Upper lobe of left lung (tissue), 6 donors: ENCODE measurements at regions not wholly inside any gene's neighbourhood (a gene's known extent, or its start where the extent isn't known, plus 50 kb on each side); places are given as distances from the start of the nearest gene placed in this dataset.

Experiments
- ATAC-seq, 2 donors: fragments of 200-7000 bp; cut with Tn5 transposase; one replicate each; pipeline ENCODE4 v1.9.1; 2022; ENCODE audit warnings: mild to moderate bottlenecking in 2 of 2, moderate library complexity in 2 of 2; ENCODE audit not compliant: low FRiP score in 2 of 2
- DNase-seq, 2 donors: peaks; one replicate each; pipeline ENCODE4 v3.0.0-alpha.2; 2019 to 2020
- H3K27ac ChIP-seq, 4 donors: fragments of 200-600 bp; sonication (generic); one replicate each; pipeline ENCODE4 v1.5.1; 2016 to 2019
- H3K27me3 ChIP-seq, 4 donors: fragments of 200-600 bp; sonication (generic); one replicate each; pipeline ENCODE4 v1.5.1; 2017 to 2019
- H3K36me3 ChIP-seq, 4 donors: fragments of 200-600 bp; sonication (generic); one replicate each; pipeline ENCODE4 v1.5.1; 2016 to 2019
- H3K4me1 ChIP-seq, 4 donors: fragments of 200-600 bp; sonication (generic); one replicate each; pipeline ENCODE4 v1.5.1; 2018 to 2019
- H3K4me3 ChIP-seq, 4 donors: fragments of 200-600 bp; sonication (generic); one replicate each; pipeline ENCODE4 v1.5.1; 2017 to 2019; ENCODE audit warnings: mild to moderate bottlenecking in 2 of 4, moderate library complexity in 1 of 4
- H3K9me3 ChIP-seq, 4 donors: fragments of 200-600 bp; sonication (generic); one replicate each; pipeline ENCODE4 v1.5.1; 2018 to 2019
- CTCF ChIP-seq, 6 experiments: fragments of 450-650 bp in 4 of 6; fragments of 200-600 bp in 2 of 6; sonication (generic) in 2 of 6; IDR thresholded peaks; one replicate each; pipeline ENCODE4 v1.5.1; 2016 to 2019; ENCODE audit warnings: antibody characterized with exemption in 6 of 6
- EP300 ChIP-seq, 4 donors: sonication (generic); formaldehyde crosslinking; IDR thresholded peaks; one replicate each; pipeline ENCODE4 v1.5.1; 2017; ENCODE audit warnings: antibody characterized with exemption in 4 of 4, control low read depth in 2 of 4
- POLR2A ChIP-seq, 4 donors: fragments of 450-650 bp; IDR thresholded peaks; one replicate each; pipeline ENCODE4 v1.5.1; 2016 to 2017; ENCODE audit warnings: antibody characterized with exemption in 4 of 4, mild to moderate bottlenecking in 2 of 4
- POLR2AphosphoS5 ChIP-seq, 2 donors: sonication (generic); formaldehyde crosslinking; IDR thresholded peaks; one replicate each; pipeline ENCODE4 v1.5.1; 2017; ENCODE audit warnings: antibody characterized with exemption in 2 of 2
- WGBS, 2 donors: methylation state at CpG; one replicate each; pipeline ENCODE4 v1.1.5; 2017 to 2018; 5-methylcytosine and 5-hydroxymethylcytosine counted together
- donor health status: DM: no; HTN: no; CAD: no; lungs with moderate emphysema.
- donor health status: DM: no; HTN: yes; CAD: no; lungs with severe emphysema.

DNA sequence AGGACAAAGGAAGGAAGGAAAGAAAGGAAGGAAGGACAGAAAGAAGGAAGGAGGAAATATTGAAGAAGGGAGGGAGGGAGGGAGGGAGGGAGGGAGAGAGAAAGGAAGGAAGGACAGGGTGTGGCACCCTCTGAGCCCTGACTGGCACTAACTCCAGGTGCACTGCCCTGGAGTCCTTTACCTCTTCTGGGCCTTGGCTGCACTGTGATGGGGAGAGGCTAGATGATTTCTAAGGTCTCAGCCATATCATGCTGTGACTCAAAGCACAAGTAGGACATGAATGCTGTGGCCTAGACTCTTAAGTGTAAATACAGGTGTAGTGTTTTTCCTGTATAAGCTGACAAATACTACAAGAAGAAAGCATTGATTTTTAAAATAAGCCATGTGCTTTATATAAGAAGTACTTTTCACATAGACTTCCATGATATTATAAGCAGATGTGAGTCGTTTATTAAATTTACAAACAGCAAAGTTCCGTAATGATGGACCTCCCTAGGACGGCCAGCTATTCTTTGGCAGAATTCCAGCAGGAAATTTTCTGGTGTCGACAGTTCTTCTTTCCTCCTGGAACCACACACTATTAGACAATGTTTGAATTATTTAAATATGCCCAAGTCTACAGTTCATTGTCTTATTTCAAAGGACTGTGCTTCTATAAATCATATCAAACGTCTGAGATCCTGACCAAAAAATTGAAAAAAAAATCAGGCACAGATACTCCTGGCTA, 213.8 kb upstream of the C2CD4B start:
- TF ChIP-seq EP300 (IDR thresholded peaks at IDR 0.05) (no peak), CTCF (IDR thresholded peaks at IDR 0.05) (no peak), POLR2AphosphoS5 (IDR thresholded peaks at IDR 0.05) (no peak), POLR2A (IDR thresholded peaks at IDR 0.05) (no peak)
- 41 to 45% methylated on average over 5 of the region's 5 CpGs for WGBS, 2 donors

GRCh38 chr15:62380011-62380410, 214.9 kb upstream of the C2CD4B start:
- no peak for TF ChIP-seq CTCF (IDR thresholded peaks at IDR 0.05)
- no peak for TF ChIP-seq EP300 (IDR thresholded peaks at IDR 0.05)
- no peak for TF ChIP-seq POLR2A (IDR thresholded peaks at IDR 0.05)
- TF ChIP-seq POLR2AphosphoS5 (IDR thresholded peaks at IDR 0.05): no peak
- H3K9me3 ChIP-seq: no peaks in the 10 kb centered on the region
- DNase-seq: no peak

More for the DNA sequence above, 213.8 kb upstream of the C2CD4B start:
- Histone ChIP-seq H3K27me3 (no peaks in the 10 kb centered on the region), H3K4me3 (no peak overlapping the region), H3K9me3 (no peaks in the 10 kb centered on the region), H3K4me1 (no peaks in the 10 kb centered on the region), H3K27ac (no peak overlapping the region), H3K36me3 (no peaks in the 10 kb centered on the region)
- DNase-seq (no peak), ATAC-seq (no peak)

GRCh38 chr15:62382046-62382445, 217.0 kb upstream of the C2CD4B start:
- Histone ChIP-seq H3K4me1 (no peaks in the 10 kb centered on the region), H3K9me3 (no peaks in the 10 kb centered on the region), H3K27me3 (no peaks in the 10 kb centered on the region), H3K27ac (no peak overlapping the region), H3K36me3 (no peaks in the 10 kb centered on the region), H3K4me3 (no peak overlapping the region)
- no peak for TF ChIP-seq POLR2A (IDR thresholded peaks at IDR 0.05)
- no peak for TF ChIP-seq EP300 (IDR thresholded peaks at IDR 0.05)
- TF ChIP-seq CTCF (IDR thresholded peaks at IDR 0.05): no peak
- TF ChIP-seq POLR2AphosphoS5 (IDR thresholded peaks at IDR 0.05): no peak
- DNase-seq (no peak), ATAC-seq (no peak)
- 75 to 90% methylated on average over 1 of the region's 1 CpG for WGBS, 2 donors

More at GRCh38 chr15:62380011-62380410, 214.9 kb upstream of the C2CD4B start:
- Histone ChIP-seq H3K27ac (no peak overlapping the region), H3K36me3 (no peaks in the 10 kb centered on the region), H3K4me3 (no peak overlapping the region), H3K27me3 (no peaks in the 10 kb centered on the region), H3K4me1 (no peaks in the 10 kb centered on the region)
- ATAC-seq: no peak
- 85 to 86% methylated on average over 4 of the region's 4 CpGs for WGBS, 2 donors

DNA sequence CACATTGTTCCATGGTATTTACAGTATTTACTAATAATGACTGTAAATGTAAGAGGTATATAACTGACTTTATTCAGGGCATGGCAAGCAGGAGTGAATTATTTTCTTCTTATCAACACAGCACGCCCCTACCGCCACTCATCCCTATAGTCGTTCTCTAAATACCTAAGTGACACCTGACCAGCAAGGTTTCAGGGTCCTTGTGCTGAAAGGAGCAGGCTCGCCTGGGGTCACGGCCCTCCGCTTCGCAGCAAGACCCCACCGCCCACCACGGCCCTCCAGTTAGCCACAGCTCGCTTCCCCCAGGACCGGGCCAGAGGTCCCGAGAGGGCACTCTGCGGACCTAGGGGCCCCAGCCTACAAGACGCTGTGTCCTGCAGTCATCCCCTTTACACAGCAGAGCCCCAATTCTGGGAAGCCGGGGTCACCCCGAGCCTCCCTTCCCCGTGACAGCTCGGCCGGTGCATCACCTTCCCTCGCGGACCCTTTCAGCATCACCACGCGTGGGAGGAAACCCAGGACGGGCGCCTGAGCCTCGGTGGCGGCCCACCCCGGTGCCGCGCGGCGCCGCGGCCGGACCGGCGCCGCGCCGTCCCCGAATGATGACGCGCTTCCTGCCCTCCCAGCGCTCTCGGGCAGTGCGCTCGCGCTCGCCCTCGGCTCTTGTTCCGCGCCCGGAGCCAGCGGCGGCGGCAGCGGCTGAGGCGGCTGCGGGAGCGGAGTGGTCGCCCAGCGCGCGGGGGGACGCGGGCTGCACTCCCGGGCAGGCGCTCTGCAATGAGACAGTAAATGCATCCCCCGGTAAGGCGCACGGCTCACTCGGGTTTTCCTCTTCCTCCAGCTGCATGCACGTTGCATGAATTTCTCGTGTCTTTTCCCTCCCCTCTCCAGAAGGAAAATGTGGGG, 225.1 kb upstream of the C2CD4B start, which contains the start of gene TLN2:
TSS of gene TLN2 (plus strand) at position 666 of the 906 bp plus-strand sequence.
- TF ChIP-seq CTCF (IDR thresholded peaks at IDR 0.05): peak in 1 of 6 experiments; percentile 15
- peak in 3 of 4 donors; percentile 71 to 87 (median 73) for TF ChIP-seq POLR2A (IDR thresholded peaks at IDR 0.05)
- no peak for TF ChIP-seq EP300 (IDR thresholded peaks at IDR 0.05)
- no peak for TF ChIP-seq POLR2AphosphoS5 (IDR thresholded peaks at IDR 0.05)
- peak; percentile 56 to 95 for DNase-seq
- Histone ChIP-seq H3K27me3 (no peaks in the 10 kb centered on the region), H3K9me3 (no peaks in the 10 kb centered on the region), H3K4me3 (peak within 1 kb of the TSS; percentile 74 to 95 (median 90)), H3K36me3 (no peaks in the 10 kb centered on the region), H3K4me1 (peaks cover 12 to 28% (median 17%) of the 10 kb centered on the region in 4 donors), H3K27ac (peak within 1 kb of the TSS; percentile 69 to 83 (median 76))
- 0 to 1% methylated on average over 19 to 70 of the region's 74 CpGs for WGBS, 2 donors
- peak; percentile 83 to 96 for ATAC-seq
